CD4-positive, CD25-positive, alpha-beta regulatory T cell (primary cell): ENCODE measurements at regions not wholly inside any gene's neighbourhood (a gene's known extent, or its start where the extent isn't known, plus 50 kb on each side); places are given as distances from the start of the nearest gene placed in this dataset.

Source experiments
- ATAC-seq, 2 donors: fragments of 150-1000 bp; cut with Tn5 transposase; one replicate each; pipeline ENCODE4 v1.10.0; 2021; ENCODE audit warnings: low read depth in 2 of 2, moderate number of reproducible peaks in 2 of 2, moderate library complexity in 1 of 2
- DNase-seq, 3 donors: peaks; one replicate each; pipeline versions ENCODE4 v3.0.0 to v3.0.0-alpha.2; 2012 to 2022; ENCODE audit warnings: mixed read lengths in 1 of 3
- H3K27ac ChIP-seq: one replicate; pipeline ENCODE4 v1.7.0; 2013; ENCODE audit warnings: mild to moderate bottlenecking, low read length; ENCODE audit not compliant: insufficient read depth, poor library complexity, severe bottlenecking
- H3K27me3 ChIP-seq: one replicate; pipeline ENCODE4 v1.7.0; 2013; ENCODE audit warnings: low read length; ENCODE audit not compliant: control insufficient read depth, insufficient read depth
- H3K36me3 ChIP-seq: one replicate; pipeline ENCODE4 v1.7.0; 2013; ENCODE audit warnings: mild to moderate bottlenecking, low read length, moderate library complexity; ENCODE audit not compliant: control insufficient read depth, insufficient read depth
- H3K4me1 ChIP-seq: 2 replicates; pipeline ENCODE4 v1.7.0; 2013; ENCODE audit warnings: mild to moderate bottlenecking, low read length; ENCODE audit not compliant: insufficient read depth, control insufficient read depth, poor library complexity, severe bottlenecking
- H3K4me3 ChIP-seq: one replicate; pipeline ENCODE4 v1.7.0; 2013; ENCODE audit warnings: low read depth, mild to moderate bottlenecking, low read length, moderate library complexity
- H3K9me3 ChIP-seq, 2 experiments: 1 replicate in 1 of 2; 2 replicates in 1 of 2; pipeline ENCODE4 v1.7.0; 2013; ENCODE audit warnings: low read length in 2 of 2, mild to moderate bottlenecking in 1 of 2, moderate library complexity in 1 of 2; ENCODE audit not compliant: control insufficient read depth in 2 of 2
- H3K27ac Mint-ChIP-seq, 3 donors: one replicate each; pipeline ENCODE4 v1.8.0; 2020 to 2022; ENCODE audit warnings: mild to moderate bottlenecking in 3 of 3, mixed read lengths in 3 of 3, moderate library complexity in 2 of 3
- H3K27me3 Mint-ChIP-seq: one replicate; pipeline ENCODE4 v1.8.0; 2022; ENCODE audit warnings: mild to moderate bottlenecking, mixed read lengths
- H3K36me3 Mint-ChIP-seq: one replicate; pipeline ENCODE4 v1.8.0; 2020; ENCODE audit warnings: mixed read lengths
- H3K4me1 Mint-ChIP-seq, 4 donors: one replicate each; pipeline ENCODE4 v1.8.0; 2020 to 2022; ENCODE audit warnings: mixed read lengths in 4 of 4, mild to moderate bottlenecking in 1 of 4
- H3K4me3 Mint-ChIP-seq, 4 donors: one replicate each; pipeline ENCODE4 v1.8.0; 2020 to 2022; ENCODE audit warnings: mild to moderate bottlenecking in 4 of 4, mixed read lengths in 4 of 4, moderate library complexity in 3 of 4
- H3K9me3 Mint-ChIP-seq, 7 donors: one replicate each; pipeline ENCODE4 v1.8.0; 2020 to 2022; ENCODE audit warnings: mixed read lengths in 7 of 7, mild to moderate bottlenecking in 3 of 7, moderate library complexity in 2 of 7

GRCh38 chr12:77590306-77590705 lies 240.4 kb upstream of the NAV3 start:
- no peaks in the 10 kb centered on the region for H3K36me3 Mint-ChIP-seq
- no peaks in the 10 kb centered on the region for H3K4me1 ChIP-seq
- no peaks in the 10 kb centered on the region for H3K27me3 Mint-ChIP-seq
- no peaks in the 10 kb centered on the region for H3K9me3 ChIP-seq
- no peaks in the 10 kb centered on the region for H3K36me3 ChIP-seq
- no peak overlapping the region for H3K4me3 Mint-ChIP-seq
- H3K4me1 Mint-ChIP-seq, result no peaks in the 10 kb centered on the region
- H3K4me3 ChIP-seq, result no peak overlapping the region
- no peaks in the 10 kb centered on the region for H3K27me3 ChIP-seq
- peaks cover 0 to 5% (median 0%) of the 10 kb centered on the region in 7 donors for H3K9me3 Mint-ChIP-seq
- ATAC-seq, result no peak
- H3K27ac ChIP-seq, result no peak overlapping the region
- no peak overlapping the region for H3K27ac Mint-ChIP-seq
- DNase-seq, result no peak

GRCh38 chr12:77584860-77585259 lies 245.8 kb upstream of the NAV3 start:
- Histone ChIP-seq H3K27me3 (no peaks in the 10 kb centered on the region), H3K9me3 (no peaks in the 10 kb centered on the region), H3K27ac (no peak overlapping the region), H3K4me1 (no peaks in the 10 kb centered on the region), H3K36me3 (no peaks in the 10 kb centered on the region), H3K4me3 (no peak overlapping the region)
- Mint-ChIP-seq H3K9me3 (peaks cover 0 to 6% (median 1%) of the 10 kb centered on the region in 7 donors), H3K27ac (no peak overlapping the region), H3K4me1 (no peaks in the 10 kb centered on the region), H3K4me3 (no peak overlapping the region), H3K27me3 (no peaks in the 10 kb centered on the region), H3K36me3 (no peaks in the 10 kb centered on the region)
- ATAC-seq, result no peak
- DNase-seq, result no peak

DNA sequence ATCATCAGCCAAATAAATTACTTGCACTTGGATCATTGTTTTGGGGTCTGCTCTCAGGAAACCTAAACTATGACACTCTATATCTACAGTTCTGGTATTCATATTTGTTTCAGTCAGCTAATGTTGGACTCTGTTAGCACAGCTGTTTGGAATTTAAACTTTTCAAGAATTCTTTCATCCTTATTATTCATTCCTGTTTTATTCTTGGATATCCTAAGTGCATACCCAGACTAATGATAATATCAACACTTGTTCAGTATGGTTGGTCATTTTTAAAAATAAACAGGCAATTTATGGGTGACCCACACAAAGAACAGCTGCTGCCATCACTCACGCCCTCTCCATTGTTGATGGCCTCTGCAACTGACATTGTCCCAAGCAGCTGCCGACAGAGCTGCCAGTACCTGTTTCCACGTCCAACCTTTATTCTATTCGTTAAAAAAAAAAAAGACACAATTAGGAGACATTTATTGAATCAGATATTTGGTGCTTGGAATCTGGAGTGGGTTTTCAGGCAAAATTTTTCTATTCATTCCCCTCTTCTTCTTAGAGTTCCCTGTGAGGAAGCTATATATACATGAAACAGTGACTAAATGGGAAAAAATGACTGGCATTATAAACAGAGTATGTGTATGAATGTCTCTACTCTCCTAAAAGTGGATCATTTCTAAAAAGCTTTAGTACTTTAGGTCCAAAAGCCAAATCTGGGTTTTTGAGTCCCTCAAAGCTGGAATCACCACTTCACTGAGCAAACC lies 252.1 kb upstream of the NAV3 start:
- H3K36me3 Mint-ChIP-seq, result no peaks in the 10 kb centered on the region
- no peaks in the 10 kb centered on the region for H3K4me1 Mint-ChIP-seq
- peaks cover 0 to 6% (median under 1%) of the 10 kb centered on the region in 7 donors for H3K9me3 Mint-ChIP-seq
- Histone ChIP-seq H3K27ac (no peak overlapping the region), H3K36me3 (no peaks in the 10 kb centered on the region), H3K9me3 (no peaks in the 10 kb centered on the region), H3K4me3 (no peak overlapping the region), H3K27me3 (no peaks in the 10 kb centered on the region), H3K4me1 (no peaks in the 10 kb centered on the region)
- DNase-seq (no peak), ATAC-seq (no peak)
- H3K27ac Mint-ChIP-seq, result no peak overlapping the region
- no peaks in the 10 kb centered on the region for H3K27me3 Mint-ChIP-seq
- H3K4me3 Mint-ChIP-seq, result no peak overlapping the region

- H3K36me3 Mint-ChIP-seq, result no peaks in the 10 kb centered on the region
- no peak overlapping the region for H3K27ac Mint-ChIP-seq
- no peak for DNase-seq
- ATAC-seq, result no peak
- Histone ChIP-seq H3K27me3 (no peaks in the 10 kb centered on the region), H3K4me3 (no peak overlapping the region), H3K36me3 (no peaks in the 10 kb centered on the region), H3K4me1 (no peaks in the 10 kb centered on the region), H3K9me3 (no peaks in the 10 kb centered on the region), H3K27ac (no peak overlapping the region)
- no peak overlapping the region for H3K4me3 Mint-ChIP-seq
- no peaks in the 10 kb centered on the region for H3K4me1 Mint-ChIP-seq
- peaks cover 0 to 12% (median 3%) of the 10 kb centered on the region in 7 donors for H3K9me3 Mint-ChIP-seq
- no peaks in the 10 kb centered on the region for H3K27me3 Mint-ChIP-seq
Observed at GRCh38 chr12:77577791-77578190, 252.9 kb upstream of the NAV3 start.

DNA sequence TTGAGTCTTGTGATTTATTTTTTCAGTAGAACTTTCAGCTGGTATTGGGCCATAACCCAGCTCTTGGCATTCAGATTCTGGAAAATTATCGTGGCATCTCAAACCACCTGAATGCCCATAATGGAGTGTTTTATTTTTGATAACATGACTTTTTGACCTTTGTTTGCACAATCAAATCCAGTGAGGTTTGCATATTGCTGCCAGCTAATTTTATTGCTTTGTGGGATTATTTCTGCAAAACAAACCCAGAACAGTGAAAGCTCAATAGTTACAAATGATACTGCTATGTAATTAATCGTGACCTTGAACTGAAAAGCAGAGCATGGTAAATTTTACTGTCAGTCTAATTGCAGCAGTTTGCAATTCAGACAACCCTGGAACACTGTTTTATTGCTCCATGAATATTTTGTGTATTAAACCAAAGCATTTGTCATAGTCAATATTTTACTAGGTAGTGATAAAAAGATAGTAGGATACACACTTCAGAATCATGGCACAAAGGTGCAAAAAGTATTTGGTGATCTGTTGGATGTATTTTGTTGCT lies 255.2 kb upstream of the NAV3 start:
- ATAC-seq (no peak), DNase-seq (no peak)
- Histone ChIP-seq H3K4me1 (no peaks in the 10 kb centered on the region), H3K27me3 (no peaks in the 10 kb centered on the region), H3K27ac (no peak overlapping the region), H3K36me3 (no peaks in the 10 kb centered on the region), H3K4me3 (no peak overlapping the region), H3K9me3 (no peaks in the 10 kb centered on the region)
- Mint-ChIP-seq H3K4me1 (no peaks in the 10 kb centered on the region), H3K27ac (no peak overlapping the region), H3K27me3 (no peaks in the 10 kb centered on the region), H3K36me3 (no peaks in the 10 kb centered on the region), H3K9me3 (peaks cover 0 to 9% (median 5%) of the 10 kb centered on the region in 7 donors), H3K4me3 (no peak overlapping the region)

DNA sequence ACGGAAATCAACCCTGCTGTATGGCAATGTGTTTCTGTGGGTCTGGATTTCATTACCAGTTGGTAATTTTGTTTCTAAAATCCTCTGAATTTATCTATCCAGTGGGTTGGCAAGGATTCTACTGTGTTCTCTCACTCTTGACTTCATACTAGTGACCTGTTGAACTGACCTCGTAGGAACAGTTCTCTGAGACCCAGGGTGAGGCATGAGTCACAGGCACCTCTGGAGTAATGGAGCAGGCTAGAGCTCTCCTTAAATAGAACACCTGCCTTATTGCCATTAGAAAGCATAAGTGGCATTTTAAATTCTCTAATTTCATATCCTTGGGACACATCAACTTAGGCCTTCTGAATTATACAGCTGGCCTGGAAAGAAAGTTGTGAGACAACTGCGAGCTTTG lies 258.3 kb upstream of the NAV3 start:
- Mint-ChIP-seq H3K4me1 (no peaks in the 10 kb centered on the region), H3K27ac (no peak overlapping the region), H3K4me3 (no peak overlapping the region), H3K36me3 (no peaks in the 10 kb centered on the region), H3K9me3 (peaks cover 0 to 12% (median 5%) of the 10 kb centered on the region in 7 donors), H3K27me3 (peaks cover 4% of the 10 kb centered on the region)
- no peaks in the 10 kb centered on the region for H3K9me3 ChIP-seq
- H3K4me3 ChIP-seq, result no peak overlapping the region
- H3K4me1 ChIP-seq, result no peaks in the 10 kb centered on the region
- no peaks in the 10 kb centered on the region for H3K36me3 ChIP-seq
- H3K27ac ChIP-seq, result no peak overlapping the region
- ATAC-seq (no peak), DNase-seq (no peak)
- H3K27me3 ChIP-seq, result no peaks in the 10 kb centered on the region

DNA sequence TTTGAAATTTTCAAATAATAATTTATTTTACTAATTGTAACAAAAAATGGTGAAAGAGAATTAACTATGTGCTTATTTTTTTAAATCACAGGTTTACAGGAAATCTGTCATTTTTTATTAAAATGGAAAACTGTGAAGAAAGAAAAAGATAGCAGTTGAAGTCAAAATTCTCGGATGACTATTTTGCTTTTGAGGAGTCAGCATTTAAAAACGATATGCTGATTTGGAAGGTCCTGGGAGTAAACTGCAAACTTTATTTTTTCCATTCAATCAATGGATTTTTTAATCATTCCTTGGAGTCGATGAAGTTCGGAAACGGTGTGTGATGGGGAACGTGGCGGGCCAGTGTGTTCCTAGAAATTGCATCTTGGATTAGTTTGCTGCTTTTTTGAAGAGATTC lies 258.9 kb upstream of the NAV3 start:
- Histone ChIP-seq H3K9me3 (no peaks in the 10 kb centered on the region), H3K4me1 (no peaks in the 10 kb centered on the region), H3K36me3 (no peaks in the 10 kb centered on the region), H3K4me3 (no peak overlapping the region), H3K27ac (no peak overlapping the region), H3K27me3 (no peaks in the 10 kb centered on the region)
- Mint-ChIP-seq H3K27me3 (peaks cover 4% of the 10 kb centered on the region), H3K36me3 (no peaks in the 10 kb centered on the region), H3K9me3 (peaks cover 0 to 12% (median 5%) of the 10 kb centered on the region in 7 donors), H3K27ac (no peak overlapping the region), H3K4me1 (no peaks in the 10 kb centered on the region), H3K4me3 (no peak overlapping the region)
- ATAC-seq (no peak), DNase-seq (no peak)

DNA sequence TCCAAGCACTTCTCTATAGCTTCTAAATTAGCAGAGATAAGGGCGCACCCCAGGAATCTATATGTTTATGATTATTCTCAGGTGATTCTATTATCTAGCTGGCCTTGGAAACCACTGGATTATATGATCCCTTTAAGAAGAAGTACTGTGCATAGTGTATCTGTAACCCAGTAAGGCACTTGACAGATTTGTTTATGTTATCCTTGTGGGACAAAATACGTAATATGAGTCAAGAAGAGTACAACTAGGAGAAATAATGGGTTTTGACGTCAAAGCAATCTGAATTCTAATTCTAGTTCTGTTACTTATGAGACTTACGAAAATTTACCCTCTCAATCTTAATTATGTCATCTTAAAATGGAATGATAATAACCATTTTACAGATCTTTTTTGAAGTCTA lies 259.6 kb upstream of the NAV3 start:
- no peak overlapping the region for H3K4me3 ChIP-seq
- no peak overlapping the region for H3K27ac ChIP-seq
- no peak overlapping the region for H3K27ac Mint-ChIP-seq
- no peak for ATAC-seq
- peaks cover 0 to 12% (median 5%) of the 10 kb centered on the region in 7 donors for H3K9me3 Mint-ChIP-seq
- H3K27me3 ChIP-seq, result no peaks in the 10 kb centered on the region
- peaks cover 4% of the 10 kb centered on the region for H3K27me3 Mint-ChIP-seq
- no peak for DNase-seq
- no peak overlapping the region for H3K4me3 Mint-ChIP-seq
- H3K36me3 Mint-ChIP-seq, result no peaks in the 10 kb centered on the region
- no peaks in the 10 kb centered on the region for H3K9me3 ChIP-seq
- H3K36me3 ChIP-seq, result no peaks in the 10 kb centered on the region
- H3K4me1 Mint-ChIP-seq, result no peaks in the 10 kb centered on the region
- no peaks in the 10 kb centered on the region for H3K4me1 ChIP-seq
